ENCODE measurements at regions not wholly inside any gene's neighbourhood (a gene's known extent, or its start where the extent isn't known, plus 50 kb on each side); places are given as distances from the start of the nearest gene placed in this dataset.

- peaks cover 0 to 2% of the 10 kb centered on the region in 2 donors for H3K36me3 ChIP-seq (replicated peaks in 1 of 2; ENCODE audit: control insufficient read depth in 2 of 2, insufficient read depth in 2 of 2, low read length in 2 of 2)
- no peak overlapping the region for H3K14ac ChIP-seq (ENCODE audit: low read length)
- H3K4me2 ChIP-seq (ENCODE audit: insufficient read depth, low read length, poor library complexity, severe bottlenecking): no peak overlapping the region
- WGBS, 2 donors (ENCODE audit: extremely low coverage in 2 of 2, insufficient read length in 2 of 2, insufficient replicate concordance in 1 of 2): no CpG with 5 or more reads among the region's 6 CpGs
- no peak overlapping the region for H3K18ac ChIP-seq (ENCODE audit: low read length)
- H3K23ac ChIP-seq (ENCODE audit: low read depth, low read length, poor library complexity): no peak overlapping the region
- H3K79me1 ChIP-seq (ENCODE audit: low read depth, low read length): no peaks in the 10 kb centered on the region
- H2BK12ac ChIP-seq (ENCODE audit: low read length): no peak overlapping the region
- no peaks in the 10 kb centered on the region for H3K9me3 ChIP-seq (replicated peaks in 1 of 2; ENCODE audit: control insufficient read depth in 2 of 2, insufficient read depth in 1 of 2, low read depth in 1 of 2, low read length in 2 of 2)
- no peak overlapping the region for H3K4ac ChIP-seq (ENCODE audit: low read length)
- no peaks in the 10 kb centered on the region for H3K4me1 ChIP-seq (ENCODE audit: control insufficient read depth in 2 of 2, insufficient read depth in 1 of 2, low read depth in 1 of 2, low read length in 2 of 2)
- no peak for DNase-seq (ENCODE audit: low spot score)
- H2AFZ ChIP-seq (ENCODE audit: low read length): no peak overlapping the region
- H3K27ac ChIP-seq (replicated peaks; ENCODE audit: low read length): no peak overlapping the region
- H3K27me3 ChIP-seq (ENCODE audit: control insufficient read depth in 3 of 3, insufficient read depth in 3 of 3, low read depth in 1 of 3, low read length in 3 of 3): no peaks in the 10 kb centered on the region
- H4K8ac ChIP-seq (ENCODE audit: low read depth, low read length): no peak overlapping the region
- no peak overlapping the region for H2AK5ac ChIP-seq (ENCODE audit: low read depth, low read length)
- no peak overlapping the region for H3K4me3 ChIP-seq (ENCODE audit: low read length in 2 of 2)
- no peak overlapping the region for H2BK120ac ChIP-seq (ENCODE audit: low read depth, low read length)
- H3K9ac ChIP-seq (ENCODE audit: low read depth, low read length, poor library complexity): no peak overlapping the region
- H2BK5ac ChIP-seq (ENCODE audit: low read length): no peak overlapping the region
- no peak overlapping the region for H2BK15ac ChIP-seq (ENCODE audit: low read length)
- H4K91ac ChIP-seq (ENCODE audit: low read depth, low read length, poor library complexity): no peak overlapping the region
These were observed 123.5 kb upstream of the CST7 start for GRCh38 chr20:24825591-24825990.

- H2AK5ac ChIP-seq (ENCODE audit: low read depth, low read length): no peak overlapping the region
- H3K27me3 ChIP-seq (ENCODE audit: control insufficient read depth in 3 of 3, insufficient read depth in 3 of 3, low read depth in 1 of 3, low read length in 3 of 3): no peaks in the 10 kb centered on the region
- H3K14ac ChIP-seq (ENCODE audit: low read length): no peak overlapping the region
- no peak overlapping the region for H2AFZ ChIP-seq (ENCODE audit: low read length)
- no peaks in the 10 kb centered on the region for H3K79me1 ChIP-seq (ENCODE audit: low read depth, low read length)
- no peak overlapping the region for H3K18ac ChIP-seq (ENCODE audit: low read length)
- no peak overlapping the region for H2BK15ac ChIP-seq (ENCODE audit: low read length)
- DNase-seq (ENCODE audit: low spot score): no peak
- H3K4me3 ChIP-seq (ENCODE audit: low read length in 2 of 2): no peak overlapping the region
- H2BK12ac ChIP-seq (ENCODE audit: low read length): no peak overlapping the region
- H3K23ac ChIP-seq (ENCODE audit: low read depth, low read length, poor library complexity): no peak overlapping the region
- H2BK120ac ChIP-seq (ENCODE audit: low read depth, low read length): no peak overlapping the region
- no peak overlapping the region for H2BK5ac ChIP-seq (ENCODE audit: low read length)
- H3K9me3 ChIP-seq (replicated peaks in 1 of 2; ENCODE audit: control insufficient read depth in 2 of 2, insufficient read depth in 1 of 2, low read depth in 1 of 2, low read length in 2 of 2): no peaks in the 10 kb centered on the region
- no peak overlapping the region for H3K27ac ChIP-seq (replicated peaks; ENCODE audit: low read length)
- no peak overlapping the region for H3K4me2 ChIP-seq (ENCODE audit: insufficient read depth, low read length, poor library complexity, severe bottlenecking)
- H3K4me1 ChIP-seq (ENCODE audit: control insufficient read depth in 2 of 2, insufficient read depth in 1 of 2, low read depth in 1 of 2, low read length in 2 of 2): no peaks in the 10 kb centered on the region
- no peak overlapping the region for H3K4ac ChIP-seq (ENCODE audit: low read length)
- H4K8ac ChIP-seq (ENCODE audit: low read depth, low read length): no peak overlapping the region
- WGBS, 2 donors (ENCODE audit: extremely low coverage in 2 of 2, insufficient read length in 2 of 2, insufficient replicate concordance in 1 of 2): no CpG with 5 or more reads among the region's 6 CpGs
- no peak overlapping the region for H4K91ac ChIP-seq (ENCODE audit: low read depth, low read length, poor library complexity)
- no peak overlapping the region for H3K9ac ChIP-seq (ENCODE audit: low read depth, low read length, poor library complexity)
- no peaks in the 10 kb centered on the region for H3K36me3 ChIP-seq (replicated peaks in 1 of 2; ENCODE audit: control insufficient read depth in 2 of 2, insufficient read depth in 2 of 2, low read length in 2 of 2)
These were observed 121.3 kb upstream of the CST7 start for GRCh38 chr20:24827603-24828295.

GRCh38 chr20:24828992-24829648, 119.9 kb upstream of the CST7 start:
- no CpG with 5 or more reads among the region's 8 CpGs for WGBS, 2 donors (ENCODE audit: extremely low coverage in 2 of 2, insufficient read length in 2 of 2, insufficient replicate concordance in 1 of 2)
- no peak for DNase-seq (ENCODE audit: low spot score)
- Histone ChIP-seq H4K91ac (ENCODE audit: low read depth, low read length, poor library complexity) (no peak overlapping the region), H3K36me3 (replicated peaks in 1 of 2; ENCODE audit: control insufficient read depth in 2 of 2, insufficient read depth in 2 of 2, low read length in 2 of 2) (no peaks in the 10 kb centered on the region), H3K23ac (ENCODE audit: low read depth, low read length, poor library complexity) (no peak overlapping the region), H3K14ac (ENCODE audit: low read length) (no peak overlapping the region), H2BK5ac (ENCODE audit: low read length) (no peak overlapping the region), H3K27me3 (ENCODE audit: control insufficient read depth in 3 of 3, insufficient read depth in 3 of 3, low read depth in 1 of 3, low read length in 3 of 3) (no peaks in the 10 kb centered on the region), H3K9me3 (replicated peaks in 1 of 2; ENCODE audit: control insufficient read depth in 2 of 2, insufficient read depth in 1 of 2, low read depth in 1 of 2, low read length in 2 of 2) (no peaks in the 10 kb centered on the region), H2BK15ac (ENCODE audit: low read length) (no peak overlapping the region), H2BK12ac (ENCODE audit: low read length) (no peak overlapping the region), H3K18ac (ENCODE audit: low read length) (peak overlapping the region; percentile 29), H3K9ac (ENCODE audit: low read depth, low read length, poor library complexity) (no peak overlapping the region), H3K4ac (ENCODE audit: low read length) (no peak overlapping the region), H3K4me1 (ENCODE audit: control insufficient read depth in 2 of 2, insufficient read depth in 1 of 2, low read depth in 1 of 2, low read length in 2 of 2) (no peaks in the 10 kb centered on the region), H3K27ac (replicated peaks; ENCODE audit: low read length) (no peak overlapping the region), H3K4me3 (ENCODE audit: low read length in 2 of 2) (no peak overlapping the region), H2AK5ac (ENCODE audit: low read depth, low read length) (no peak overlapping the region), H3K79me1 (ENCODE audit: low read depth, low read length) (no peaks in the 10 kb centered on the region), H4K8ac (ENCODE audit: low read depth, low read length) (no peak overlapping the region), H3K4me2 (ENCODE audit: insufficient read depth, low read length, poor library complexity, severe bottlenecking) (no peak overlapping the region), H2AFZ (ENCODE audit: low read length) (no peak overlapping the region), H2BK120ac (ENCODE audit: low read depth, low read length) (no peak overlapping the region)

GRCh38 chr20:24829649-24830370, 119.3 kb upstream of the CST7 start:
- Histone ChIP-seq H3K4ac (ENCODE audit: low read length) (no peak overlapping the region), H2BK12ac (ENCODE audit: low read length) (no peak overlapping the region), H2BK120ac (ENCODE audit: low read depth, low read length) (no peak overlapping the region), H3K4me3 (ENCODE audit: low read length in 2 of 2) (peak overlapping the region in 1 of 2 donors; percentile 57), H2BK15ac (ENCODE audit: low read length) (no peak overlapping the region), H3K4me1 (ENCODE audit: control insufficient read depth in 2 of 2, insufficient read depth in 1 of 2, low read depth in 1 of 2, low read length in 2 of 2) (no peaks in the 10 kb centered on the region), H3K14ac (ENCODE audit: low read length) (no peak overlapping the region), H2BK5ac (ENCODE audit: low read length) (no peak overlapping the region), H3K27me3 (ENCODE audit: control insufficient read depth in 3 of 3, insufficient read depth in 3 of 3, low read depth in 1 of 3, low read length in 3 of 3) (no peaks in the 10 kb centered on the region), H3K9ac (ENCODE audit: low read depth, low read length, poor library complexity) (no peak overlapping the region), H4K8ac (ENCODE audit: low read depth, low read length) (no peak overlapping the region), H3K4me2 (ENCODE audit: insufficient read depth, low read length, poor library complexity, severe bottlenecking) (no peak overlapping the region), H3K9me3 (replicated peaks in 1 of 2; ENCODE audit: control insufficient read depth in 2 of 2, insufficient read depth in 1 of 2, low read depth in 1 of 2, low read length in 2 of 2) (no peaks in the 10 kb centered on the region), H4K91ac (ENCODE audit: low read depth, low read length, poor library complexity) (no peak overlapping the region), H3K23ac (ENCODE audit: low read depth, low read length, poor library complexity) (no peak overlapping the region), H3K79me1 (ENCODE audit: low read depth, low read length) (no peaks in the 10 kb centered on the region), H3K27ac (replicated peaks; ENCODE audit: low read length) (no peak overlapping the region), H3K18ac (ENCODE audit: low read length) (peak overlapping the region; percentile 29), H2AFZ (ENCODE audit: low read length) (no peak overlapping the region), H2AK5ac (ENCODE audit: low read depth, low read length) (no peak overlapping the region), H3K36me3 (replicated peaks in 1 of 2; ENCODE audit: control insufficient read depth in 2 of 2, insufficient read depth in 2 of 2, low read length in 2 of 2) (no peaks in the 10 kb centered on the region)
- WGBS, 2 donors (ENCODE audit: extremely low coverage in 2 of 2, insufficient read length in 2 of 2, insufficient replicate concordance in 1 of 2): no CpG with 5 or more reads among the region's 5 CpGs
- DNase-seq (ENCODE audit: low spot score): no peak
